ENCODE measurements at regions not wholly inside any gene's neighbourhood (a gene's known extent, or its start where the extent isn't known, plus 50 kb on each side); places are given as distances from the start of the nearest gene placed in this dataset.

DNA sequence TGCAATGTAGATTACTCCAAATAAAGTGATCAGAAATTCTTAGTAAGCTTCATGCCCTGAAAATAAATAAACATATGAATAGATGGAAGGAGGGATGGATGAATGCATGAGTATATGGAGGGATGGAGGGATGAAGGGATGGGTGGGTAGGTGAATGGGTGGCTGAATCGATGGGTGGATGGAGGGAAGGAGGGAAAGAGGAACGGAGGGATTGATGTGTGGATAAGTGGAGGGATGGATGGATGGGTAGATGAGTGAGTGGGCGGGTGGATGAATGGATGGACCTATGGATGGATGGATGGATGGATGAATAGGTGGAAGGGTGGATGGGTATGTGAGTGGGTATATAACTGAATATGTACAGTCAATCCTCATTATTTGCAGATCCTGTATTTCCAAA, 276.7 kb upstream of the ACVR2A start:
- TF ChIP-seq EP300 (IDR thresholded peaks at IDR 0.05): no peak
- TF ChIP-seq, protein P1, sequence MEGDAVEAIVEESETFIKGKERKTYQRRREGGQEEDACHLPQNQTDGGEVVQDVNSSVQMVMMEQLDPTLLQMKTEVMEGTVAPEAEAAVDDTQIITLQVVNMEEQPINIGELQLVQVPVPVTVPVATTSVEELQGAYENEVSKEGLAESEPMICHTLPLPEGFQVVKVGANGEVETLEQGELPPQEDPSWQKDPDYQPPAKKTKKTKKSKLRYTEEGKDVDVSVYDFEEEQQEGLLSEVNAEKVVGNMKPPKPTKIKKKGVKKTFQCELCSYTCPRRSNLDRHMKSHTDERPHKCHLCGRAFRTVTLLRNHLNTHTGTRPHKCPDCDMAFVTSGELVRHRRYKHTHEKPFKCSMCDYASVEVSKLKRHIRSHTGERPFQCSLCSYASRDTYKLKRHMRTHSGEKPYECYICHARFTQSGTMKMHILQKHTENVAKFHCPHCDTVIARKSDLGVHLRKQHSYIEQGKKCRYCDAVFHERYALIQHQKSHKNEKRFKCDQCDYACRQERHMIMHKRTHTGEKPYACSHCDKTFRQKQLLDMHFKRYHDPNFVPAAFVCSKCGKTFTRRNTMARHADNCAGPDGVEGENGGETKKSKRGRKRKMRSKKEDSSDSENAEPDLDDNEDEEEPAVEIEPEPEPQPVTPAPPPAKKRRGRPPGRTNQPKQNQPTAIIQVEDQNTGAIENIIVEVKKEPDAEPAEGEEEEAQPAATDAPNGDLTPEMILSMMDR (IDR thresholded peaks at IDR 0.05): no peak
- TF ChIP-seq POLR2AphosphoS5 (IDR thresholded peaks at IDR 0.05): no peak
- no peak for TF ChIP-seq POLR2A (IDR thresholded peaks at IDR 0.05)

GRCh38 chr2:147567136-147567535, 277.7 kb upstream of the ACVR2A start:
- H3K36me3 ChIP-seq: no peaks in the 10 kb centered on the region
- no peaks in the 10 kb centered on the region for H3K27me3 ChIP-seq
- H3K4me3 ChIP-seq: no peak overlapping the region
- peaks cover 11% of the 10 kb centered on the region for H3K4me1 ChIP-seq
- no peaks in the 10 kb centered on the region for H3K9me3 ChIP-seq
- WGBS: 69% methylated on average over 2 of the region's 2 CpGs
- H3K27ac ChIP-seq: no peak overlapping the region
- TF ChIP-seq, protein P1 (IDR thresholded peaks at IDR 0.05): no peak
- TF ChIP-seq POLR2AphosphoS5 (IDR thresholded peaks at IDR 0.05) (no peak), EP300 (IDR thresholded peaks at IDR 0.05) (no peak), POLR2A (IDR thresholded peaks at IDR 0.05) (no peak)
- no peak for DNase-seq (ENCODE audit: low spot score in 2 of 2)

More for the DNA sequence above, 276.7 kb upstream of the ACVR2A start:
- Histone ChIP-seq H3K4me1 (peaks cover 11% of the 10 kb centered on the region), H3K27ac (no peak overlapping the region), H3K4me3 (no peak overlapping the region), H3K9me3 (no peaks in the 10 kb centered on the region), H3K36me3 (no peaks in the 10 kb centered on the region), H3K27me3 (no peaks in the 10 kb centered on the region)
- 94% methylated on average over 3 of the region's 3 CpGs for whole genome bisulfite sequencing
- no peak for DNase-seq (ENCODE audit: low spot score in 2 of 2)

DNA sequence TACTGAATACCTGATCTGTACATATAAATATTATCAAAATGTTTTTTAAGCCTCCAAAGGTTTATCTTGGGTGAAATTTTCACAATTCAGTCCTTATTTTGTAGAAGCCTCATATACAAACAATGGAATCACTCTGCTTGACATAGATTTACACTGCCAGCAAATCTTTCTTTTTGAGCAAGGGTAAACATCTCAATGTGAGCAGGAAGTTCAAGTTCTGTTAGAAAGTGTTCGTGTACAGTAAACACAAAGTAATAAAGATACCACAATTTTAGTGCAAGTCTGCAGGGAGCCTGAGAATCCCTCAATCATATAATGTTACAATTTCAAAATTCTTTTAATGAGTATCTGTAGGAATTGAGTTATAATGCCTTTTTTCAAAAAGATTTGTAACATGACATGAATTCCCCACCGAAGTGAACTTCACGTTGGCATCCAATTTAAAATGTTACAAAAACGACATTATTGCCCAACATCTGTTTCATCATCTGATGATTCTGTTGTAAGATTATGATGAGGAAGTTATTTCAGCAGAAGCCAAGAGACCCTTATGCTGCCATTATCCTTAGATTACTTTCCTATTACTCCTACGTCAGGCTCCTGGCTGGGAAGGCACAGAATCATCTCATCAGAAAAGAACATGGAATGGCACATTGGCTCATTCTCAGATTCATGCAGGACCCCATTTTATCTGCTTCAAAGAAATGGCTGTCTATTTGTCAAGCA, 283.9 kb upstream of the ACVR2A start:
- Histone ChIP-seq H3K27ac (no peak overlapping the region), H3K36me3 (no peaks in the 10 kb centered on the region), H3K9me3 (no peaks in the 10 kb centered on the region), H3K4me3 (no peak overlapping the region), H3K4me1 (no peaks in the 10 kb centered on the region), H3K27me3 (no peaks in the 10 kb centered on the region)
- WGBS: 49% methylated on average over 5 of the region's 5 CpGs
- TF ChIP-seq POLR2A (IDR thresholded peaks at IDR 0.05) (no peak), POLR2AphosphoS5 (IDR thresholded peaks at IDR 0.05) (peak in 1 of 3 donors; percentile 48), EP300 (IDR thresholded peaks at IDR 0.05) (no peak)
- TF ChIP-seq, protein P1 (IDR thresholded peaks at IDR 0.05): no peak
- DNase-seq (ENCODE audit: low spot score in 2 of 2): no peak

DNA sequence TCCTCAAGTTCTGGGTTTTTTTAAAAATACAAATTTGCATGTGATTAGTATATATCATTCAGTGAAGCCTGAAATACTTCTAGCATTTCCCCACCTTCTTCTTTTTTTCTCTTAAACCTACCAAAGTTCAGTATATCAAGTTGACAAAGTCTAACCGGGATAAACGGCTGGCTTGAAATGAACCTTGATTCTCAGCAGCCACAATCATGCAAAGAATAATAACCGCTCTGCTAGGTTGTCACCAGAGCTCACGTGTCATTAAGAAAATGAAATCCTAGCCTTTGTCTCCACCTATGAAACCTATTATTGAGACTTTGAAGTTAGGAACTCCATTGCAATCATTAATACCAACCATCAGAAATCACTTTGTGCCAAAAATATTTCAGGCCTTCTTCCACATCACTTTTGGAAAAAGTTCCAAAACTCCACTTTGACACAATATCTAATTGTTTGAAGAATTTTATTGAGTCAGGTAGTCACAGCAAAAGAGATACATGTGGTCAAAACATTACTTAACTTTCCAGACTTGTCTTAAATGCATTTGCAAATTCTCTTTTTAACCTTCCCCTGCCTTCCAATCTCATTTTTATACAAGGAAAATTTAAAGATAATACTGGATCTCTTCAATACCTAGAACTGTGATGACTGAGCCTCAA, 285.6 kb upstream of the ACVR2A start:
- no peaks in the 10 kb centered on the region for H3K36me3 ChIP-seq
- 87% methylated on average over 4 of the region's 4 CpGs for WGBS
- H3K9me3 ChIP-seq: no peaks in the 10 kb centered on the region
- H3K4me1 ChIP-seq: peaks cover 8% of the 10 kb centered on the region
- H3K27me3 ChIP-seq: no peaks in the 10 kb centered on the region
- TF ChIP-seq, protein P1 (IDR thresholded peaks at IDR 0.05): no peak
- TF ChIP-seq POLR2A (IDR thresholded peaks at IDR 0.05): no peak
- H3K27ac ChIP-seq: no peak overlapping the region
- no peak overlapping the region for H3K4me3 ChIP-seq
- no peak for DNase-seq (ENCODE audit: low spot score in 2 of 2)

- Histone ChIP-seq H3K4me3 (no peak overlapping the region), H3K4me1 (peaks cover 10% of the 10 kb centered on the region), H3K36me3 (no peaks in the 10 kb centered on the region), H3K27me3 (no peaks in the 10 kb centered on the region), H3K27ac (no peak overlapping the region), H3K9me3 (no peaks in the 10 kb centered on the region)
- WGBS: 70% methylated on average over 3 of the region's 3 CpGs
- no peak for DNase-seq (ENCODE audit: low spot score in 2 of 2)
- TF ChIP-seq POLR2AphosphoS5 (IDR thresholded peaks at IDR 0.05): no peak
- TF ChIP-seq POLR2A (IDR thresholded peaks at IDR 0.05): no peak
- TF ChIP-seq EP300 (IDR thresholded peaks at IDR 0.05): no peak
- TF ChIP-seq, protein P1 (IDR thresholded peaks at IDR 0.05): no peak
These were observed 286.2 kb upstream of the ACVR2A start for GRCh38 chr2:147558620-147559019.

Measured in suprapubic skin (tissue), 4 donors.